ENCODE measurements at regions not wholly inside any gene's neighbourhood (a gene's known extent, or its start where the extent isn't known, plus 50 kb on each side); places are given as distances from the start of the nearest gene placed in this dataset.

DNA sequence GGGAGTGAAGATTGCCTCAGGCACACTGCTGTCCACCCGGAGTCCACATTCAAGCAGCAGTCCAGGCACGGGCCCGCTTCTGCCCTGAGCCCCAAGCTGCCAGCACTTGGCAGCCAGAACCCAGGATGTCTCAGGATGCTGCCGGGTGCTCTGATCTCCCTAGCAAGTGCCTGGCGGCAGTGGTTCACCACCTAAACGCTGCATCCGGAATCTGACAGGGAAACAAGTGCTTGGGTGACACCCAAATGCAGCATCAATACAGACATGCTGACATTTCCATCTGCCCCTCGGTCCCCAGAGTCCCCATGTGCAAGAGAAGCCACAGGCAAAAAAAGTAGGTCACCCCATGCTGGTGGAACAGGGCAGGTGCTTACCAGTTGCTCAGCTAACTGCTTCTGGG is 197.1 kb upstream of the RPL38 start:
- Histone ChIP-seq H2AFZ (ENCODE audit: low read depth, low read length) (no peak overlapping the region), H3K9ac (ENCODE audit: insufficient read depth in 1 of 2, low read depth in 2 of 2, low read length in 2 of 2) (no peak overlapping the region), H3K4me3 (no peak overlapping the region), H3K79me2 (ENCODE audit: control insufficient read depth, insufficient read depth, low read length) (no peaks in the 10 kb centered on the region), H3K36me3 (ENCODE audit: control insufficient read depth, insufficient read depth, low read length) (no peaks in the 10 kb centered on the region), H3K9me1 (ENCODE audit: control insufficient read depth, insufficient read depth, low read length) (peaks cover 3% of the 10 kb centered on the region), H3K4me2 (ENCODE audit: insufficient read depth, low read length) (no peak overlapping the region), H3K27me3 (ENCODE audit: control insufficient read depth in 2 of 2, insufficient read depth in 2 of 2, low read length in 2 of 2) (peaks cover 5 to 30% of the 10 kb centered on the region in 2 experiments; a peak in 3 of 5 replicates), H3K9me3 (replicated peaks; ENCODE audit: control insufficient read depth, insufficient read depth, low read depth, low read length) (no peaks in the 10 kb centered on the region), H3K4me1 (replicated peaks in 1 of 2; ENCODE audit: control insufficient read depth in 2 of 2, insufficient read depth in 2 of 2, low read length in 2 of 2) (no peaks in the 10 kb centered on the region), H3K27ac (ENCODE audit: extremely low read depth, low read depth, low read length) (no peak overlapping the region), H4K20me1 (replicated peaks; ENCODE audit: control insufficient read depth, insufficient read depth, low read length) (peaks cover 7% of the 10 kb centered on the region; the same call in 1 of the 2 replicates)
- 2% methylated on average over 7 of the region's 8 CpGs for WGBS (ENCODE audit: insufficient coverage, low coverage, missing lambda C conversion rate)
- TF ChIP-seq, protein P1, sequence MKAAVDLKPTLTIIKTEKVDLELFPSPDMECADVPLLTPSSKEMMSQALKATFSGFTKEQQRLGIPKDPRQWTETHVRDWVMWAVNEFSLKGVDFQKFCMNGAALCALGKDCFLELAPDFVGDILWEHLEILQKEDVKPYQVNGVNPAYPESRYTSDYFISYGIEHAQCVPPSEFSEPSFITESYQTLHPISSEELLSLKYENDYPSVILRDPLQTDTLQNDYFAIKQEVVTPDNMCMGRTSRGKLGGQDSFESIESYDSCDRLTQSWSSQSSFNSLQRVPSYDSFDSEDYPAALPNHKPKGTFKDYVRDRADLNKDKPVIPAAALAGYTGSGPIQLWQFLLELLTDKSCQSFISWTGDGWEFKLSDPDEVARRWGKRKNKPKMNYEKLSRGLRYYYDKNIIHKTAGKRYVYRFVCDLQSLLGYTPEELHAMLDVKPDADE (conservative IDR thresholded peaks at IDR 0.05; ENCODE audit: control insufficient read depth, low read depth, low read length) = no peak
- TF ChIP-seq CREM (IDR thresholded peaks at IDR 0.05; ENCODE audit: low read depth) (no peak), ZNF699 (CRISPR knock-in tag; IDR thresholded peaks at IDR 0.05; ENCODE audit: insufficient replicate concordance) (no peak), L3MBTL2 (IDR thresholded peaks at IDR 0.05) (no peak), KDM5B (IDR thresholded peaks at IDR 0.05; ENCODE audit: insufficient replicate concordance, low read depth, low read length) (no peak), RBM34 (IDR thresholded peaks at IDR 0.05; ENCODE audit: borderline replicate concordance, insufficient read depth, low read length) (no peak), NR2C1 (IDR thresholded peaks at IDR 0.05) (no peak), NR2C1 (tag; IDR thresholded peaks at IDR 0.05) (no peak)
- FAIRE-seq (no peak), ATAC-seq (no peak), DNase-seq (ENCODE audit: extremely low read depth in 1 of 4, low spot score in 3 of 4) (no peak)
- no TSS peak for BruUV-seq (replicated peaks)
- in situ Hi-C loops (cut with MboI) = no loop called here
- POLR2A ChIA-PET = no interaction called here
- CTCF ChIA-PET (ENCODE audit: low intra/inter-chr PET ratio) = interaction anchor here (0.7 kb wide), 1 partner anchor 300 kb away, joined by 3 read pairs; no protein-coding TSS in a partner anchor
- intact Hi-C loops (cut with micrococcal nuclease) = no loop called here
